EH (cell line): ENCODE measurements at regions not wholly inside any gene's neighbourhood (a gene's known extent, or its start where the extent isn't known, plus 50 kb on each side); places are given as distances from the start of the nearest gene placed in this dataset.

Experiments used
- DNase-seq: peaks from one replicate; pipeline ENCODE4 v3.0.0-alpha.2; 2015; ENCODE audit warnings: low read depth

DNA sequence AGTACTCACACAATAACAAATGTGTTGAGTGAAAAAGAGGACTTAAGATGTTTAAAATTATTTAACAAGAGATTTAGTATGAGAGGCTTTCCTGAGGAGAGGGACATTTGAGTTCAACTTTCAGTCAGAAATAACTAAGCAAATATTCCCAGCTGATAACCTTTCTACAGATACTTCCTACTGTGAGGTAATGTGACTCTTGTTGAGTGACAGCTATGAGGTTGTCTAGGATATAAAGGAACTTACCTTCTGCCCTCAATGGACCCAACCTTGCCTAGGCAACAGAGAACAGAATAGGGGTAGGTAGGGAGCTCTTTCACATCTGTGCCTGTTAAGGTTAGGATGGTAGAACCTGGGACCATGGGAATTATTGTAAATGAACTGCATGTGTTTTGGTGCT, 54.7 kb downstream of the GLUD2 start:
- no peak for DNase-seq

DNA sequence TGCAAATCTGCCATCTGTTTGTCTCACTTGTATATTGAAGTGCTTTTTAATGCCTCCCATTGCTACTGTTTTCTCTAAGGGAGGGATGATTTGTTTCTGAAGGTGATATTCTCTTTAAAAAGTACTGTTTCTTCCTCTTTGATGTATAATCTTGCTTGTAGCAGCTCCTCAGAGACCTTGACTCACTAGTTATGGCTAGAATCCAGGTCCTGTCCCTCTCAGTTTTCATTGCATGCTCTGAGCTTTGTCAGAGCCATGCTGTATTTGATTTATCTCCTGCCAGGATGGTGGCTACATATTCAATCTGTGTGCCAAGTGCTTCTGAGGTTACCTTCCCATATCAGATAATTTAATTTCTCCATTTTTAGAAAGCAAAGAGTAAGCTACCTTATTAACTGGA, 56.0 kb downstream of the GLUD2 start:
- no peak for DNase-seq

DNA sequence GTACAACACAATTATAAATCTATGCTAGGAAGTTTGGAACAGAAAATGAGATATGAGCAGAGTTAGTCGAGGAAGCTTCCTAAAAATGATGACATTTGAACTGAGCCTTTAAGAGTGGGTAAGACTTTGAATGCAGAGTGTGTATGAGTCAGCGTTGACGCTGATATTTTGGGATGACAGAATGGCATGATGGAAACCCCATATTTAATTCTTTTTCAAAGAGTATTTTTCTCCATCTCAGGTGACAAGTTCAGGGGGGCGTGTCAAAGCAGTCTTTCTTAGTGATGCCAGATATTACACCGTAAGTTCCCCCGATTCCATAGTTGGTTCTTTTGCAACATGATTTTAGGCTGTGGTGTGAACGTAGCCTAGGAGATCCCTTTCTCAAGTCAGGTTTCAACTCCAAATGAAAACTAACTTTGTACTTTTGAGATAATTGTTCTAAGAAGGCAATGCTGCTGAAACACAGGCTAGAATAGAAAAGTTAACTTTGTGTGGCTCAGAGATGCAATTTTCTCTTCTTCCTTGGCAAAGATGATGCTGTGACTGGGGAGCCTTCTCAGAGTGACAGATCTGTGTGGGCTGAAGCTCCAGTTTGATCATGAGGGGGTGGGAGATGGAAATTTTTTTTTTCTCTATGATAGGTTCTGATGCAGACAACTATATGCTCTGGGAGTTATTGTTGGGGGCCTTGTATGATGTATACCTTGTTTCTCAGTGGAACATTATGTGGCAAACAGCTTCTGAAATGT, 59.2 kb downstream of the GLUD2 start:
- DNase-seq = no peak

DNA sequence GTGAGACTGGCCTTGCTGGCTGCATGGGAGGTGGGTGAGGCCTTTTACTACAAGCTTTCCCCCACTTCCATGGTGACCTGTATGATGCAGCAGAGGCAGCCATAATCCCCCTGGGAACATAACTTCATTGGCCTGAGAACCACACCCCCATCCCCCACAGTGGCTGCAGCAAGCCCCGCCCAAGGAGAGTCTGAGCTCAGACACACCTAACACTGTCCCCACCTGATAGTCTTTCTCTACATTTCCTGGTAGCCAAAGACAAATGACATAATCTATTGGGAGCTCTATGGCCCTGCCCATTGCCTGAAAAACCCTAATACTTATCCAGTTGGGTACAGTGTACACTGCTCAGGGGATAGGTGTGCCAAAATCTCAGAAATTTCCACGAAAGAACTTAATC, 62.6 kb downstream of the GLUD2 start:
- no peak for DNase-seq

DNA sequence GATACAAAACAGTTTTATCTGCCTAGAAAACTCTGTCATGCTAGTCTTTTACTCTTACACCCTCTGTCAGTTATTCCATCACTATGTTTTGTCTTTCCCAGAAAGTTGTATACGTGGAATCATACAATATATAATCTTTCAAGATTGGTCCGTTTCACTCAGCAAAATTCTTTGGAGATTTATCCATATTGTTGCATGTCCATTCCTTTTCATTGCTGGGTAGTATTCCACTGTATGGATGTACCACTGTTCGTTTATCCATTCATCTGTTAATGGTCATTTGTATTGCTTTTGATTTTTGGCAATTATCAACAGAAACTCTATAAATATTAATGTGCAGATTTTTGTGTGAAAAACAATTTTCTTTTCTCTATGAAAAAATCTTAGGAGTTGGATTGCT, 63.1 kb downstream of the GLUD2 start:
- no peak for DNase-seq

DNA sequence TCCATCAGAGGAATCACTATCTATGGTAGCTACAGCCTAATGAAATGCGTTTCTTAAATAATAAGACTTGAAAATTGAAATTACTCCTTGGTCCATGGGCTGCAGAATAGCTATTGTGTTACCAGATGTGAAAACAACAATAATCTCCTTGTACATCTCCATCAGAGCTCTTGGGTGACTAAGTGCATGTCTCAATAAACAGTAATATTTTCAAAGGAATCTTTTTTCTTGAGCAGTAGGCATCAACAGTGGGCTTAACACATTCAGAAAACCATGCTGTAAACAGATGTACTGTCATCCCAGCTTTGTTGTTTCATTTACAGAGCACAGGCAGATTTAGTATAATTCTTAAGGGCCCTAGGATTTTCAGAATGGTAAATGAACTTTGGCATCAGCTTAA, 67.3 kb downstream of the GLUD2 start:
- no peak for DNase-seq

DNA sequence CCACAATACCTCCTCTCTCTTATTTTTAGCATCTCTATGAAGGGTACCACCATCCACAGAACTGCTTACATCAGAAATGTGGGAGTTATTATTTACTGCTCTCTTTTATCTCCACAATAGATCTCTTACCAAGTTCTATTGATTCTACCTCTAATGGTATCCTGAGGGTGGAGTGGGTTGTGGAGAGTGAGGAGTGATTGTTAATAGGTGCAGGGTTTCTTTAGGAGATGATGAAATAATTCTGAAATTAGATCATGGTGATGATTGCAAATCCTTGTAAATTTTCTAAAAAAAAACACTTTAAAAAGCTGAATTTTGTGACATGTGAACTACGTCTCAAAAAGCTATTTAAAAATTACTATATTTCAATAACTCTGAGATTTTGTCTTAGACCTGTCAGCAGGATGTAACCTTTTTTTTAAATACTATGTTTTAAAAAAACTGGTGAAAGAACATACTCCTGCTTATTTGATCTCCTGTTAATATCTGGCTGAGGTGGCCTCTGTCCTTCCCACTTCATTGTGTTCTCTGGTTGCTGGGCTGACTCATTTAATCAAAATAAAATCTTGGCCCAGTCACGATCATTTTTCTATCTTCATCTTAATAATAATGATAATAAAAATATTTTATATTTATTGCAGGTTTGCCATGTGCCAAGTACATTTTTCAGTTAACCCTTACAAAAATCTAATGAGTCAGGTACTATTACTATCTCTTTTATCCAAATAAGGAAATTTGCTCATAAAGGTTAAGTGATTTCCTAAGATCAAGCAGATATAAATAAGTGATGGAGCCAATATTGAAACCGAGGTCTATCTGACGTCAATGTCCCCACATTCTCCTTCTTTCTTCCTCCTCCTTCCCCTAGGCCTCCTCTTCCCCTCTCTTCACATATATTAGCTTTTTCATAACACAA, 73.5 kb downstream of the GLUD2 start:
- no peak for DNase-seq

DNA sequence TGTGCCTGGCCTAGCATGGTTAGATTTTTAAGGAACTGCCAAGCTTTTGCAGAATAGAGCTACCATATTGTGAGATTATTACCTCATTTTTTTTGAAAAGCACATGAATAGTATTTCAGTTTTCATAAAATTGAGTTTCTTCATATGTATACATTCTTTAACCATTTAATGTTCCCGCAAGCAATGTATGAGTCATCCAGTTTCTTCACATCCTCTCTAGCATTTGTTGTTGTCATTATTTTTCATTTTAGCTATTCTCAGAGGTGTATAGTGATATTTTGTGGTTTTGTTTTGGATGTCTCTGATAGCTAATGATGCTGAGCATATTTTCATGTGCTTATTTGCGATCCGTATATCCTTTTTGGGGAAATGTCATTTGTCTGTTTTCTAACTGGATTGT, 74.9 kb downstream of the GLUD2 start:
- no peak for DNase-seq

DNA sequence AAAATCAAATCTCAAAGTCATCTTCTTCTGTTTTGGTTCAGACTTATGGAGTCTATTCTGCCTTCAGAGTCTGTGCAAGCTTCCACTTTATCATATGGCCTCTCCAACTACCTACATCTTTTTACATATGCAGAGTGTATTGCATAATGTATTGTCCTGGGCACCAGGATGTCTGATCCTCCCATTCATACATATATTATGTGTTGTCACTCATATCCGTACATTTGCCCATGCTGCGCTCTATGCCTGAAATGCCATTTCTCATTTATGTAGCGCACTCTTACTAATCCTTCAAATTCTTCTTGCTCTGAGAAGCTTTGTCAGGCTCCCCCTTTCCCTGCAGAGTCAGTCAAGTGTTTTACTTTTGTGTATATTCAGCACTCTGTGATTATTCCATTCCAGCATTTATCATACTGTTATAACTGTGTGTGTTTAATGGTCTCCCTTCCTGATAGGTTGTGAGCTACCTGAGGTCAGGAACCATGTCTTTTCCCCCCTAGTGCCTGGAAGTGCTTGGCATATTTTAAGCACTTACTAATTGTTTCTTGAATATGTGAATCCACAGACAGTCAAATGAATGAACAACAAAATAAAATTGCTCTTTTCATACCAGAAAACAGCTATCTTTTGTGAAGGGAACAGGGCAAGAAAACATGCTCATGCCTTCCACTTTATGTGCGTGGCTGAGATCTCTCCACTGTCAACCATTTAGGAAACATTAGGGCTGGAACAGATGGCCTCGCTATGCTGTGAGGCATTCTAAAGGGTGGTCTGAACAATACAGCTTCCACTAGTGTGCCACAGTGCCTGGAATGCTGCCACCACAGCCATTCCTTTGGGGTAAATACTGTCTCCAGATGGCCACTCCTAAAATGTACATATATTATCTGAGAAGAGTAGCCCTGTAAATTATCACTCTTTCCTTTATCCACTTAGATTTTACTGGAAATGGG, 81.8 kb downstream of the GLUD2 start:
- no peak for DNase-seq

DNA sequence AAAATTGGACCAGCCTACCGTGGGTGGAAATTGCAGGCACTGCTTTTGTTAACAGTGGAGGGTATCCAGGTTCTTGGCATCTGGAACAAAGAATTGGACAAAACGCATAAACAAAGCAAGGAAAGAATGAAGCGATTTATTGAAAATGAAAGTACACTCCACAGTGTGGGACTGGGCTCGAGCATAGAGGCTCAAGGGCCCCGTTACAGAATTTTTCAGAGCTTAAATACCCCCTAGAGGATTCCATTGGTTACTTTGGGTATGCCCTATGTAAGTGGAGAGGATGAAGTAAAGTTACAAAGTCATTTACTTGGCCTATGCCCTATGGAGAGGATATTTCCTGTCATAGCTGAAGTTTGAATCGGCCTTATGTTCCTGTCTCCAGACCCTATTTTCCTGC, 85.3 kb downstream of the GLUD2 start:
- DNase-seq = no peak

DNA sequence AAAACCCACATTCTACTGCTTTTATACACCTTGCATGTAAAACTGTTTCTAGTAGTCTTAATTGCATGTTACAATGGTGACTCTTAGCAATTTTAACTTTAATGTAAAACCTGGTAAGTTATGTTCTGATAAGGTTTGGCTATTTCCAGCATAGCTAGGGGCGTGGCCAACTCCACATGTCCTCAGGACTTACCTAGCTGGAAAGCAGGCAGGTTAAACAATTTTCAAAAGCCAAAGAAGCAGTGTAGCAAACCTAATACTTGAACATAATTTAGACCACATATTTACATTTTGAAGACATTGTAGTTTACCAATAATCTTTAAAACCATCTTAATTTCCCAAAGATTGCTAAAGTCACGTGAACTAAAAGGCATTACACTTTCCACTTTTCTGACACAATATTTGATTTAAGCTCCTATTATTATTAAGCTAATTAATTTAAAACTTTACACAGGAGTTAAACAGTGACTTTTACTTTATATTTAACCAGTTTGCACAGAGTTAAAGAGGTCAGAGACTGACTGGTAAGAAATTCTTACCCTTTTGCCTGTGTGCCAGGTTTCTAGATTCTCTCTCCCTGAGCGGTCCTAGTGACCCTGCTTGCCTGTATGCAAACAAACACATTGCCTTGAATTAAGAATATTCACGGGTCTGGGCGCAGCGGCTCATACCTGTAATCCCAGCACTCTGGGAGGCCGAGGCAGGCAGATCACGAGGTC, 88.2 kb downstream of the GLUD2 start:
- DNase-seq = no peak

DNA sequence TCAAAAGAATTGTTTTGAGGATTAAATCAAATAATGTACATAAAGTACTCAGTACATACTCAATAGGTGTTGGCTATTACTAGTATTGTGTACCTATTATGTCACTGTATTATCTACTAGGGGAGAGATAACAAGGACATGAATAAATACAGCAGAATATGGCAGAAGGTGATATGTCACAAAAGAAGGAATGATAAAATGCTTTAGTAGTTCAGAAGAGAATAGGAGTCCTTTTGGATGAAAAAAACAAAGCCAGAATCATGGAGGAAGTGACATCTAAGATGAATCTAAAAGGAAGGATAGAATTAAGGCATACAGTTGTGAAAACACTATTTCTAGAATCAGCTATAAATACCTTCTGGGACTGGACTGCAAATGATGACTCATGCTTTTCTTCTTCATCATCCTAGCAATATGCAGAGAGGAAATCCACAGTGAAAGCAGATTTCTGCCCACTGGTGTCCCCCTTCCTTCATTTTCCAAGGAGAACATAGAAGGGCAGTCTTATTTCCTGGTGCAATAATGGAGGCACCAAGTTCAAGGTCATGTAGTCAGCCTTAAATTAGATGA, 98.7 kb downstream of the GLUD2 start:
- DNase-seq = no peak

DNA sequence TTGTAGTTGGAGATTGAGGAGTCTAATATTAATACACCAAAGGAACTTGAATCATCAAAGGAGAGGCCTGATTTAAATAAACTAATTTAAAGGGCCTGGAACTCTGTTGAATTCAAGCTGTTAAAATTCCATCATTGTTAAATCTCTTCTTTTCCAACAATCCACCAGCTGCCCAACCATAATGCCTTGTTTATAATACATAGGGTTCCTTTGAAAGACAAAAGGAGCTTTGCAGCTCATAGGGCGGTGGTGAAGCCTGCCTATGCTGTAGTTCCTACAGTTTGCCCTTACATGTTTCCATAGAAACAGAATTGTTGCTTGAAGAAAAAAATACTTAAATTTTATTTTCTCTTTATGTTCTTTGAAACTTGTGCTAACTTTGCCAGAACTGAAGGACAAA, 102.8 kb downstream of the GLUD2 start:
- no peak for DNase-seq

DNA sequence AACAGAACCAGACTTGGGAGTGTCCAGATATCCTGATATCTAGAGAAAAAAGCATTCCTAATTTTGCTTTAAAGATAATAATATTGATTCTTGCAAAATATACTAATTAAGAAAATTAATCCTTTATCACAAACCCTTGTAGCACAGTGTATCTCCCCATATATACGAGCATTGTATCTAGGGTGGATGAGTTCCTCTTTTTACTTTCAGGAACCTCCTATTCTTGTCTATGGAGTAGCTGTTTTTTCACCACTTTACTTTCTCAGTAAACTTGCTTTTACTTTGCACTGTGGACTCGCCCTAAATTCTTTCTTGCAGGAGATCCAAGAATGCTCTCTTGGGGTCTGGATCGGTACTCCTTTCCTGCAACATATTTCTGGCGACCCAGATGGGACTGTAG, 103.9 kb downstream of the GLUD2 start:
- DNase-seq = no peak

DNA sequence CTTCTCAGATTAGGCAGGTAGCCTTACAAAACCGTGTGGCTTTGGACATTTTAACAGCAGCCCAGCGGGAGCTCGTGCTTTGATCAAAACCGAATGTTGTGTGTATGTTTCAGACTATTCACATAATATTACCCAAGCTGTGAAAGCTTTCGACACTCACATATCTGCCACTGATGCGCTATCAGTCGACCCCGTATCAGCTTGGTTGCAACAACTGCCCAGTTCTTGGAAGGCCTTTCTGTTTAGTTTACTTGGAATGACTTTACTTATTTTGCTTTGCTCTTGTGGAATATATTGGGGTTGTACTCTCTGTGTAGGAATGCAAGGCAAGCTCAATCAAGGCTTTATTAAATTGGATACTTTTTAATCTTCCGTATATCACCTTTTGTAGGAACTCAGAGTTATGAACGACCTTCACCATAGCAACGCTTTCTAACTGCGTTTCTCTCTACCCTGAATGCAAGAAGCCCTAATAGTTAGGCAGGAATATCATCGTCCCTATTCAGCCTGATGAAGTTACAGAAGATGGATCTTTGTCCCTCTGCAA, 107.5 kb downstream of the GLUD2 start:
- no peak for DNase-seq

DNA sequence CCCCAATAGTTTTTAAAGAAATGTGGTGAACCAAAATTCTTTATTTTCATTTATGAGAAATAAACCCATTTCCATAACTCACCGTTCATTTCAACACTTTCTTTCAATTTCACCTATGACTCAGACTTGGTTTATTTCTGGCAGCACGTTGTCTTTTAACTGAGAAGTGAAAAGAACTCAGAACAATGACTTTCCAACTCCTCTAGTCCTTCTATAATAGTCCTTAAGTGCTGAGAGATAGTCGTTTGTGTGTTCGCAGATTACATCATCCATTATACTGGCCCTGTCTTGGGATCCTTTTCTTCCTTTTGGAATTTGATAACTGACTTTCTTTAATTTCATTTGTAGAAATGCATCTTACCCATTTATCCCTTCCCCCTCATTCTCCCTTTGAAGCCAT, 113.6 kb downstream of the GLUD2 start:
- DNase-seq = no peak

DNA sequence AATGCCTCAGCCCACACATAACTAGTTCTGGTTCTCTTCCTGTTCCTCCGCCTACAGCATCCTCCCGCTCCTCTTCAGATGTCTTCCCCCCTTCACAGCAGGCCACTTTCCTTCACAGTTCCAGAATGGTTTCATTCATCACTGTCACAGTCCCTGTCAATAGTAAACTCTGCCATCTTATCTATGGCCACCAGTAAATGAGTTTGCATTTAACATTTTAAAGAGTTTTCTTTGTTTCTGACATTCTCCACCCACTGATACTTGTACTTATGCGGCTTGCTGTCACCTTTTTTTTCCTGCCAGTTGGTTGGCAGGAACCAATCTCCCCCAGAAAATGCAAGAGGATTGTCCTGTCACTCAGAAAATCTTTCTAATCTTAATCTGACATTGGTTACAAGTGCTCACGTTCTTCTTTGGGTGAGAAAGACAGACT, 114.1 kb downstream of the GLUD2 start:
- no peak for DNase-seq

DNA sequence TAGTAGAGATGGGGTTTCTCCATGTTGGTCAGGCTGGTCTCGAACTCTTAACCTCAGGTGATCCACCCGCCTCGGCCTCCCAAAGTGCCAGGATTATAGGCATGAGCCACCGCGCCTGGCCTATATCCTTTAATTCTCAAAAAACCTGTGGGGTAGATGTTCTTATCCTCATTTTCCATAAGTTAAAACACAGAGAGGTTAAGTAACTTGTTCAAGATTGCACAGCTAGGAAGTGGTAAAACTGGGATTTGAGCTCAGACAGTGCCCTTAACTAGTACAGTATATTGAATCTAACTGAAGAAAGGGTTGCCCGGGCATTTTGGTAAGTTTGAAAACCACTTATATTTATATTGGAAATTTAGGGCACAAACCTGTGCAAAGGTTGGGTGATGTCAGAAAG, 116.0 kb downstream of the GLUD2 start:
- DNase-seq = no peak

DNA sequence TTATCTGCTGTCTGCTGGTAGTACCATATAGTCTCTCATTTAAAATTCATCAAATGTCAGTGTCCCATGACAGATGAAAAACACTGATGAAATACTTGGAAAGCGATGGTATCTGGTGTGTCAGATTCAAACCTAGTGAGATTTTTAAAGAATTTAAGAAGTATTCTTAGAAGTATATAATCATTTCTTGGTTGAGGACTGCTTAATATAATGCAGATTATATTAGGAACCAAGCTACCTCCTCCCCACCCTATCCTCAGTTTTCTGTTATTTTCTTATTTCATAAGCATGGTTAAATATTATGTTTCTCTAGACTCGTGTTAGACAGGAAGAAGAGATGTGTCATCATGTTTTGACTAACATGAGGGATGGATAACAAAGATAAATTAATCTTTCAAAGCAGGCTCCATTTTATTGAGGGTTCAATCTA, 118.5 kb downstream of the GLUD2 start:
- DNase-seq = no peak

DNA sequence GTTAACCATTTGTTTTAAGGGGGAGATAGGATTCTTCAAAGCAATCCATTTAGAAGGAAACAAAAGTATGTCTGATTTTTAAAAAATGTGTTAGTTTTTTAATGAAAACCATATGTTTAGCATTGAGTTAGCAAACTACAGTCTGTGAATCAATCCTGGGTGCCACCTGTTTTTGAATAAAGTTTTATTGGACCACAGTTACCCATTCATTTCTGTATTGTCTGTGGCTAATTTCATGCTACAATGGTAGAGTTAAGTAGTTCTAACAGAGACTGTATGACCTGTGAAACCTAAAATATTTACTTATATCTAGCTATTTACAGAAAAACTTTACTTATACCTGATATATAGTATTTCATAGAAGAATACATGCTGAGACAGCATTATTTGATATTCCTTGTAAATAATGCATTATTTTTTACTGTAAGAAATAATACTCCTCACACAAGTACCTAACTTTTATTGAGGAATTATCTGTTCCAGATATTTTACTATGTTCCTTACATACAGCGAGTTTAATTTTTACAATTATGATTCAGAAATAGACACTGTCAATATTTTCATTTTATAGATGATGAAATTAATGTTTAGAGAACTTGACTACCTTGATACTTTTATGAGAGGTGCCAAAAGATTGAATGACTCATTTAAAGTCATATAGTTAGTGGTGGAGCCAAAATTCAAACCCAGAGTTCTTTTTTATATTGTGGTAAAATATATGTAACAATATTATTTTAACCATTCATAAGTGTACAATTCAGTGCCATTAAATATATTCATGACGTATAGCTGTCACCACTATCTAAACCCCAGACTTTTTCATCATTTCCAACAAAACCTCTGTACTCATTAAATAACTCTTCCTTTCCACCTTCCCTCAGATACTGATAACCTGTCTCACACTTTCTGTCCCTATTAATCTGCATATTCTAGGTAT, 122.0 kb downstream of the GLUD2 start:
- no peak for DNase-seq
